ENCODE measurements at regions not wholly inside any gene's neighbourhood (a gene's known extent, or its start where the extent isn't known, plus 50 kb on each side); places are given as distances from the start of the nearest gene placed in this dataset.
"Not testable (repeated sequence)": the region's sequence is repeated elsewhere in the genome, so short reads cannot be mapped to it uniquely, and the experiment has no call there.

DNA sequence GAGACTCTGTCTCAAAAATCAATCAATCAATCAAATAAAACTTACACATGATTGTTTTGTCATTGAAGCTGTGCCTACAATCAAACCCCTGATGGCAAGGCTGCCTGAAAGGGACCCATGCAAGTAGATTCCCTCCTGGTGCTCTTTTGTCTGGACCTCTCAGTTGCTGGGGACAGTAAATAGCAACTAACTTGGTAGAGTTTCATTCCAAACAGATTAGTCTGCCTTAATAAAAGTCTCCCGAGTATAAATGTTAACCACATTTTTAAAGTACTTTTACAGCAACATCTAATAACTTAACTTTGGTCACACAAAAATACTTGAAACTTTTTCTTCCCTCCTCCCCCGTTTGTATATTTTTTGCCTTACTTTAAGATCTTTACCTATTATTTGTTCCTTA is 105.5 kb downstream of the FEM1C start:
- no peak for DNase-seq (ENCODE audit: low read depth in 2 of 2)

DNA sequence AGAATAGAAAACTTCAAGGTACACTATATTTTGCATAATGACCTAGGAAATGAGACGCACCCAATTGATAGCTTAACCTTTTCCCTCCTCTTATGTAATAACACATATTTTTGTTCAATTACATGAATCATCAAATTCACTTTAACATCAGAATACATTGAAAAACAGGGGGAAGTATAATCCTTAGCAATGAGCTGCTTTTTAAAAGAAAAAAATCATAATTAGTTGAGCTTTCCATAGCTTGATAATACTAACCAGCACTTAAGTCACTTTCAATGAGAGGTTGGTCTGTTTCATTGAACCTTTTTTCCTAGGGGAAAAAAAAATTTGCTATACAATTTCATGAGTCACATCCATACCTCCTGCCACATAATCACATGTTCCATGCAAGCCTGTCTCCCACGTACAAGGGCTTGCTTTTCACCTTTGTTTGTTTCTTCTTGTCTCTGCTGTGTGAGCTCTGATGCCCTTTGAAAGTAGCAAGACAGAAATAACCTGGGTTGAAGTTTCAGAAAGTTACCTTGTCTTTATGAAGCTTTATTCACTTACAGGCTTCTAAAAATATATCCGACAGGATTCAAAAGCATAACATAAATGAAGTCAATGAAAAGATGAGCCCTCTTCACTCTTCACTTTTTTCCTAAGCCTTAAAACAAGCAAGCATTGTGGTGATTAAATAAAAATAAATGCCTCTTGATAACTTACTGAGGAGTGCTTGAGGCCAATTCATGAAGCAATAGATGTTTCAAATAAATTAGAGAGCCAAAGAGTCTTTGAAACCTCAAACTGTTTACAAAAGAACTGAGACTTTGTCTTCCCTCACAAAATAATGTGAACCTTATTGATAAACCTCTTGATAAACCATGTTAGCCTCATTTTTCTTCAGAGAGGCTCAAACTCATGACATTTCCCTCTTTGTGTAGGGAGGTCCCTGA is 108.5 kb downstream of the FEM1C start:
- DNase-seq (ENCODE audit: low read depth in 2 of 2), result no peak

DNA sequence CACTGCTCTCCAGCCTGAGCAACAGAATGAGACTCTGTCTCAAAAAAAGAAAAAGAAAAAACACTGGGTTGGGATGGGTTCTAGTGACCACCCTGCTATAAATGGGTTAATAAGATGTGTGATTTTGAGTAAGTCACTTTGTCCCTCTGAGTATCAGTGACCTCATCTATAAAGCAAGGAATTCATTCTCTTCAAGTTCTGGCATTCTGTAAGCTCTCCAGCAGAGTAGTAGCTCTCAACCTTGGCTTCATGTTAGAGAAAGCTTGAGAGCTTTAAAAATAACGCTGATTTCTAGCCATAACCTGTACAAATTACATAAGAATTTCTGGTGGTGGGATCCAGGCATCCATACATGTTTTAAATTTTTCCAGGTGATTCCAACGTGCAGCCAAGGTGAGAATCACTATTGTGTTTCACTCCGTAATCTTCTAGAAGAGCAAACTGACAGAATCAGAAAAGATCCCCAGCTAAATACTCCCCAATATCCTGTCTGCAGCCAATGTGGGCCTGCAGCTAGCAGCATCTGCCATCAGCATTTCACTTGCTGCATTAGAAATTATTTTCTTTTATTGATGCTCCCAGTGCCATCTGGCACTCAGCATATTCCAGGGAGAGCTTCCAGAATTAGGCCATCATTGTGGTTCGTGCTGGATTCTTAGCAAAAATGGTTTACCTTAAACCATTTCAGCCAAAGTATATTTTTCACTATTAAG is 109.4 kb downstream of the FEM1C start:
- no peak for DNase-seq (ENCODE audit: low read depth in 2 of 2)

DNA sequence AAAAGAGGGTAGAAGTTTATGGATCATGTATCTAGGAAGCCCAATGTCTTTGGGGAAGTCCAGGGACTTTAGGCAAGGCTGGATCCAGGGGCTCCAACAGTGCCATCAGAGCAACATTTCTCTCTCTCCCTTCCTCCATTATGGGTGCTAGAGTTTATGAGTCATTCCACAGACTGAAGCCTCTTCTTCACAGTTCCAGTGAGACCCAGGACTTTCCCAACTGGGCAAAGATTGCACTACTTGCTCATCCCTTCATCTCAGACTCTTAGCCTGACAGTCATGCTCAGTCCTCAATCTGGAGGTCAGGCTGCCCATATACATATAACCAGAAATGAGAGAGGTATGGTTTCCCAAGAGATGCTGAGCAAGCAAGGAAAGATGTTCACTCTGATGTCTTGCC is 110.7 kb downstream of the FEM1C start:
- DNase-seq (ENCODE audit: low read depth in 2 of 2), result no peak

DNA sequence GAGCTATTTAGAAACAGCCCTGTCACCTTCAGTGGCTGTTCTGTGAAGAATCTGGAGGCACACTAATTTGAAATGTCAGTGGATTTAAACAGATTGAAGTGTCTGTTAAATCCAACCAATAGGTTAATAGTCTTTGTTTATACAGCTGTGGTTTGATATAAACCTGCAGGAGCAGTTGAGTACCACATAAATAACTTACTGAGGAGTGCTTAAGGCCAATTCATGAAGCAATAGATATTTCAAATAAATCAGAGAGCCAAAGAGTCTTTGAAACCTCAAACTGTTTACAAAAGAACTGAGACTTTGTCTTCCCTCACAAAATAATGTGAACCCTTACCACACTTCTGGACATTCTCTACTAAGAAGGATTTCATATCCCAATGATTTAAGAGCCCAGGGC is 111.9 kb downstream of the FEM1C start:
- DNase-seq (ENCODE audit: low read depth in 2 of 2), result no peak

DNA sequence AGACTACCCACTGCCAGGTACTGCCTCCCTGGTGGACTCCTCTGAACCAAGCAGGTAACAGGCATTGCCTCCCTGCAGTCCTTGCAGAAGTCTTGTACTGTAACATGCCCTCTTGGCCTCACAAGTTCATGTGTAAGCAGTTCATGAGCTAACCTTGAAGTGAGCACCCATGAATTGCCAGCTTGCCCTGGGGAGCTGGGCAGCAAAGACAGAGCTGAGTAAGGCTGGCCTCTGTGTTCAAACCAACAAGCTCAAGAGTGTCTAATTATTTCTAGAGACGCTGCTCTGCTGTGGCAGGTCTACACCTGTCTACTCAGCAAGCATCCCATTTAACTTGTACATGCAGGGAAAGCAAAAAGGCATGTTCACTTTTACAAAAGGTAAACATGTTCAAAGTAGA is 113.5 kb downstream of the FEM1C start:
- no peak for DNase-seq (ENCODE audit: low read depth in 2 of 2)

DNA sequence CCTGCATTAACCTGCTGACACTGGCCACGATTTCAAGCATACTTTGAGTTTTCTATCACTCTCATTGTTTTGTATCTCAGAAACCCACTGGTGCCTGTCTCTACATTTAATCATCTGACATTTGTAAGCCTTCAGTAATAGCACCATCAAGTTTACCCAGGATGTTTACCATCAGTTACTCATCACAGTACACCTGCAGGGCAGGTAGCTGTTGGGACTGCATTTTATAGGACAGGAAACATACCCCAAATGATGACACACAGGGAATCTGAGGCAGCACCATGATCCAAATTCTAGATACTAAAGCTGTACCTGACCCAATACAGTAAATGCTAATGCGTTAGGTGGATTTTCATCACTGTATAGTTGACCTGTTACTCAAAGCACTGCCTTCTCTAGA is 114.2 kb downstream of the FEM1C start:
- DNase-seq (ENCODE audit: low read depth in 2 of 2), result no peak

DNA sequence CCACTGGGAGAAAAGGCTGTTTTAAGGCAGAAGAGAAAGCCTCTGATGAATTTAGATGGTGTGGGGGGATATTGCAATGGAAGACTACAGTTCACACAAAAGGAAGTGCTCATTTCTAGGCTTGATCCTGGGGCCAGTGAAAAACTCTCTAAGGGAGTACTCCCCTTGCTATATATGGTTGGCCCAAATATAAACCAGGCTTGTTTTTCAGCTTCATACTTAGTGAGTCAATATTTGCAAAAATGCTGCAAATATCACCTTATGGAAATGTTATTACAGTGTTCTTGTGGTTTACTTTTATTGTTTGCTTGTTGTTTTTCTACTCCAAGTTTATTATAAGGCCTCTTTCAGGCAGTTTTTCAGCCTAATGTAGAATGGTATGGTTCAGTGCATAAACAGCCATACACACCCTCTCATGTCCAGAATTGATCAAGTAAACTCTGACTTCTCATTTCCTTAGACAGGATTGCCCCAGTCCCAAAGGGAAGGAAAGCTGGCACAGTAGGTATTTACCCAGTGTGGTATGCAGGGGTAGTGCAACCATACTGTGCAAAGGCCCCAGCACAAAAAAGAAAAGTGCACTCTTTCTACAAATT is 115.1 kb downstream of the FEM1C start:
- DNase-seq (ENCODE audit: low read depth in 2 of 2), result no peak

DNA sequence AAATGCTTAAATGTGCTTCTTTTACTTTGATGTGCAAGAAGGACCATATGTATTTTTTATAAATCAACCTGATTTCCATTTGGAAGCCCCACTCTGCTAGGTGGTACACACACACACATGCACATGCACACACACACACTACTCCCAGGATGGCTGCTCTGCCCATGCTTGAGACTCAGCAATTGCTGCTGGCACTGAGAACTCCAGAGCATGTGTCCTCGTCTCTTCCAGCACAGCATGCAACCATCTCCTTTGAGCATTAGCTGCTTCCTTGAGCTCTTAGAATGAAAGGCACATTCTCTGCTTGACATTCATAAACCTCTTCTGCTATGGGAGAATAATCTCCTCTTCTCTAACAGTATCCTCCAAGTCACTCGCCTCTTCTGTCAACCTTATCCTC is 115.9 kb downstream of the FEM1C start:
- DNase-seq (ENCODE audit: low read depth in 2 of 2), result no peak

DNA sequence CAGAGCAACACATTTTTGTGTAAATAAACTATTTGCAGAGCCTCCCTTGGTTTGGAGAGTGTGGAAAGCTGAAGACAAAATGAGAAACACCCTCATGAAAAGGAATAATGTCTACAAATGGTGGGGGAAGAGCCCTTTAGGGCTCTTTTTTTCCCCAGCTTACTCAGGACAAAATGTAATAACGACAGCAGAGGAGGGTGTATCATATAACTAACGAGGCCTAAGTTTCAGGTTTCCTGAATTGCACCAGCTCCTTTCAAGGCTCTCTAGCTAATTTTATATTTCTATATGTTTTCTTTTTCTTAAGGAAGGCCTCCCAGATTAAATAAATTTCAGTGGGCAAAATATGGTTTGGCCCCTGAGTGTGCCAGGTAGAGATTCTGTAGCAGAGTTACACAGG is 116.3 kb downstream of the FEM1C start:
- DNase-seq (ENCODE audit: low read depth in 2 of 2), result no peak

DNA sequence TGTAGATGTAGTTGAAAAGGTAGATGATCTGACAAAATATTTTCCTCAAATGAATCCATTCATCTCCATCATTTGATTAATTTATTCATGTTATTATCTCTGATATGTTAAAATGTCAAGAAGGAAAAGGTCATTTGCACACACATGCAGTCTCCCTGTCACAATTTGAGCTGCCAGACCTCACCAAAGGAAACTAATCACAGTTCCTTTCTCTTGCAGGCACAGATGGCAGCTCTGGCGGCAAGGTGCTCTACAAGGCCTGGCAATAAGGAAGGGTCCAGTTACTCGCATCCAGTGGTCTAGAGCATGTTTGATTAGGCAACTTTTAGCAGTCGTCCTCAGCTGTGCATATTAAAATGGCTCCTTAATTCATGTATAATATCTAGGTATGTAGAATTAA is 120.1 kb downstream of the FEM1C start:
- DNase-seq (ENCODE audit: low read depth in 2 of 2), result no peak

DNA sequence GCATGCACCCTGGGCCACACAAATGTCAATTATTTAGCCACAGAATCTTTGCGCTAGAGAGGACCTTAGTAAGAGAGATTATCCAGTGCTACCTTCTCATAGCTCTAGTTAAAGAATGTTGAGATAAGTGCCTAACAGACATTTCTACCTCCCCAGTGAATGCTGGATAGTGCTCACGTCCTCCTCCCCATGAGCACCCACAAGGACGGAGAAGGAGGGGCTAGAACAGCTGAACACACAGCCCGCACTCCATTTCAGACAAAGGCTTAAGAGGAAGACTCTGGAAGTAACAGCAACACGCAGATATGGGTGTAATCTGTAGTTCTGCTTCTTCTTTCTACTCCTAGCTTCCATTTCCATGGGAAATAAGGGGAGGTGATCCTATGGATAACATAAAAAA is 120.5 kb downstream of the FEM1C start:
- DNase-seq (ENCODE audit: low read depth in 2 of 2), result no peak

DNA sequence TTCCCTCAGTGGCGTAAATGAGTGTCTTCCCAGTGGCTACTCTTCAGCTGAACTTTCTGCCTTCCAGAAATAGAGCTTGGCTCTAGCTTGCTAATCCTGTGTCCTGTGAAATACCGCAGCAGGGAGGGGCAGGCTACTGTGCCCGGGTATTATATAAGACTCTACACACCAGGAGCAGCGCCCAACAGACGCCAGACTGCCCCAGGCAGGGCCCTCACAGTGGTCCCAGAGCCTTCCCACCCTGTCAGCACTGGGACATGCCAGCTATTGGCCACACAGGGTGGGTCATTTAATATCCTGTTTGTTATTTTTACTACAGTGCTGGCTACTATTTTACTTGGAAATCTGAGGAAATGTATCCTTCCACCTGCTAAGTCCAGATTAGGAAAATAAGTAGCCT is 121.0 kb downstream of the FEM1C start:
- DNase-seq (ENCODE audit: low read depth in 2 of 2), result no peak

DNA sequence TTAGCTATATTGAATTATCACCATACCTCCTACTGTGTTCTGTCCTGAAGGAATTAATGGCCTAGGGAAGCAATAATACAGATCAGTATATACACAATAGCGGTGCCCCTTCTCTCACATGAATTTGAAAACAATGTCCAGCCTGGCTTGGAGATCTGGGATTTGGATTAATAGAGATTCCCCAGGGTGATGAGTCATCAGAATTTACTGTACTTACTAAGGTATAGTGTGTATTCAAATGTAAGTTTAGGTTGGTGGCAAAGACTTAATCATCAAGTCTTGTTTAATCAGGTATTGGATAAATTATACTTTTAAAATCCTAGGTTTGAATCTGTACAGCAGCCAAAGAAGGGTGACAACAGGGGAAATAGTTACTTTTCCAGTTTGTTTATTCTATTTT is 121.5 kb downstream of the FEM1C start:
- no peak for DNase-seq (ENCODE audit: low read depth in 2 of 2)

DNA sequence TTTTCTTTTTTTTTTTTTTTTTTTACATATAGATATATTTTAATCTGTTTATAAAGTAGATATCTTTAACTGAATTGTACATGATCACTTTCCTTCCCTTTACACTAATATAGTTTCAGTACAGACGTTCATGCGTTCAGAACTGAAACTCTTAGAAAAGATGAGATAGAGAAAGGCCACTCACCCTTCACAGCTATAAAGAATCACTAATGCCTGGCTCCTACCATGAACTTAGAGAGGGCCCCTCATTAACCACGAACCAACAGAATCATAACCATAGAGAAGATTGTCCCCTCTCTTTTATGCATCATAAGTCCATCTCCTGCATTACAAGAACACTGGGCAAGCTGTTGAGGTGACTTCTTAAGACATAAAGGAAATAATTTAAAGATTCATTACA is 123.8 kb downstream of the FEM1C start:
- DNase-seq (ENCODE audit: low read depth in 2 of 2), result not testable (repeated sequence)

DNA sequence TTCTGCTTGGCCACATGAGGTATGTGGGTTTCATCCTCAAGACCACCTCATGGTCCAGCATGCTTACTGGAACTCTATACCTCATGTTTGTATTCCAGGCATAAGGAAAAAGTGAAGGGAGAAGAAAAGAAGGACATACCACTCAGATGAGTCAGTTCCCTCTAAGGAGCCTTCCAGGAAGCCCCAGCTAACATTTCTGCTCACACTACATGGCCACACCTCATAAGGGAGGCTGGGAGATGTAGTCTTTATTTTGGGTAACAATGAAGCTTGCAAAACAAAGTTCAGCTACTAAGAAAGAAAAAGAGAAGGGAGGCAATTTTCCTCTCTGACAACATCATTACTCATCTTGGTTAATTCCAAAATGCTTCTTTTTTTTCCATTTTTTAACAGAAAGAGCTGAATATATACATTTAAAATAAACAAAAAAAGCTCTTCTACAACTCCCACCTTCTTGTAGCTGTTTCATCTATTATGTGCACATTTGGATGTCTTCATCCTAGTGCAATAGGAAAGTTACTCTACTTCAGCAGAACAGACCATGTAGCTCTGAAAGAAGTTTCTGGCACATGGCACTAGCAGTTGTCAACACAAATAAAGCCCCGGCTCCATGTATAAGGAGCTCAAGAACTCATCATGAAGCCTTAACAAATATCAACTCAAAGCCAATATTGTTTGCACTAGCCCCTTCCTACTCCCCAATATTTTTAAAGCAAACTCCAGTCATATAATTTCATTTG is 123.6 kb upstream of the CCDC112 start:
- DNase-seq (ENCODE audit: low read depth in 2 of 2), result peak; percentile 94

DNA sequence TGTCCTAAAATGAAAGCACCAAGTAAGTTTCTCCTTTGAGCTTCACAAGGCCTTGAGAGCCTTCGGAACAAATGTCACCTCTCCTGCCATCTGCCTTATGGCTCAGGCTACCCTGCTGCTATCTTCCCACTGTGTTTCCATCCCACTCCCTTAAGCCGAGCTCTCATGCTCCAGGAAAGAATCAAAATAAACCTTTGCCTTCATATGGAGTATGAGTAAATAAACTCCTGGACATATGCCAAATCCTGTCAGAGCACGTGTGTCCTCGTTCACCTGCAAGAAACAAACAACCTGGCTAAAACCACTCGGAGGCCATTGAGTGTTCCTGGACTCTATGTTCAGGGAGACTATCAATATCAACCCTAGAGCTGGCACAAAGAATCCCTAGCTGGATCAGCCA is 122.3 kb upstream of the CCDC112 start:
- no peak for DNase-seq (ENCODE audit: low read depth in 2 of 2)

DNA sequence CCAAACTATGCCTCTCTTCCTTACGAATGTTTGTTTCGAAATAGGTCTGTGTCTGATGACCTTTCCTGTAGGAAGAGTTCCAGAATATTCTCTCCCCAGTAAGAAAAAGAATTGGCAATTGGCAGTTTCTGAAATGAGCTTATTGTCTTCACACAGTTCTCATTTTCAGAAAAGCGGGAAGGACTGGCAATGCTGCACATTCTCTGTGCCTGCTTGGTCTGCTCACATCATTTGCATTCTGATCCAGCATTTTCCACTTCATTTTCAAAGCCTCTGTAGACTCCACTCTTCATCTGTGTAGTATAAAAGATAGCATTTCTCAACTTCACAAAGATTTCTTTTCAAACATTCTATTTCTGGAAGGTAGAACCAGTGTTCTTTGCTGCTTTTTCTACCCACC is 120.6 kb upstream of the CCDC112 start:
- DNase-seq (ENCODE audit: low read depth in 2 of 2), result no peak

DNA sequence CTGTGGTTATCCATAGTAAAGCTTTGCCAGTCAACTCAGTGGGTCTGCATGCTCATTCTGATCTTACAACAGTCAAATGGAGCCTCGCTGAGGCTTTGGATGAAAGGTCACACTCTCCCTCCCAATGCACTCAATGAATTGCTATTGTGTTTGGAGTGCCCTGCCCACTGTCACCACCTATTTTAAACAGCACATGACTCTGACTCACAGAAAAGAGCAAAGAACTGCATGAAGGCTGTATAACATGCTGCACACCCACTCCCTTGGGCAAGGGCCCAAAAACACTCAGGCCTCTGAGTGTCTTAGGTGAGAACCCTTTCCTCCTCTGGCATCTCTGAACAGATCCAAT is 118.7 kb upstream of the CCDC112 start:
- no peak for DNase-seq (ENCODE audit: low read depth in 2 of 2)

DNA sequence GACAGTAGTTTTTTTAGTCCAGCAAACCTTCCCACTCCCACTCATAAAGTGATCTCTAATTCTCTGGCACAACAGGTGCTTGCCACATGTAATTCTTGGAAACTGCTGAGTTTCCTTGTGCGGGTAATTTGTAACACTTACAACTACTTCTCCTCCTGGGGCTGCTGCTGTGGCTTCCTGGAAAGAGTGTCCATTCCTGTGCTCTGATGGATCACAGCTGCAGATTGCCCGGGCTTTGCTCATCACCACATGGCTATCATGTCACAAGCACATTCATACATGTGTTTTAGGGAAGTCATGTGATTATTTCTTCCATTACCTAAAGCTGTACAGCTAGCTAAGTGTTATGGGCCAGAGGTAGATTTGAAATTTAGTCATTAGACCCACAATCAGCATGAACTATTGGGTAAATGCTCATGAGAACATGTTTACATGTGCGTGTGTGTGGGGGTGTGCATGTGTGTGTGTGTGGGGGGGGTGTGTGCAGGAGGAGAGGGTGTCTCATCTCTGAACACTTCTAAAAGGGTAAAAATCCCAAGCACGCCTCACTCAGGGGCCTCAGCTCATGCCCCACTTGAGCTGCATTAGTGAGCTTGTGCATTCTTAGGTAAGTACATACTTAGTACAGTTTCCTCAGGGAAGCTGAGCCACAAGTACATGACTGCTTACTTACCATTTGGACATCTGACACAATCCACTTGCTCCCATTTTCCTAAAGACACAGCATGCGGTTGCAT is 118.1 kb upstream of the CCDC112 start:
- DNase-seq (ENCODE audit: low read depth in 2 of 2), result peak; percentile 94

DNA sequence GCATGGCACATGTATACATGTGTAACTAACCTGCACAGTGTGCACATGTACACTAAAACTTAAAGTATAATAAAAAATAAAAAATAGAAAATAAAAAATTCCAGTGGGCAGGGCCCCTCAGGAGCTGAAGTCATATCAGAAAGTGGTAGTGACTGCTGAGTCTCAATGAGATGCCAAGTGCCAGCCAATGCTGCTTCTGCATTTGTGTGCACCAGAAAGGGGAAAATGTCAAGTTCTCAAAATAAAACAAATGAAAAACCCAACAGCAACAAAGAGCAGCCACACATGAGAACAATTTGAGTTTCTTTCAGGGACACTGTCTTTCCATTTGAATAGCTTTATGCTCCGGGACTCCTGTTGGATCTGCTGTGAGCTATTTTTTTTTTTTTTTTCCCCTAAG is 117.2 kb upstream of the CCDC112 start:
- no peak for DNase-seq (ENCODE audit: low read depth in 2 of 2)

DNA sequence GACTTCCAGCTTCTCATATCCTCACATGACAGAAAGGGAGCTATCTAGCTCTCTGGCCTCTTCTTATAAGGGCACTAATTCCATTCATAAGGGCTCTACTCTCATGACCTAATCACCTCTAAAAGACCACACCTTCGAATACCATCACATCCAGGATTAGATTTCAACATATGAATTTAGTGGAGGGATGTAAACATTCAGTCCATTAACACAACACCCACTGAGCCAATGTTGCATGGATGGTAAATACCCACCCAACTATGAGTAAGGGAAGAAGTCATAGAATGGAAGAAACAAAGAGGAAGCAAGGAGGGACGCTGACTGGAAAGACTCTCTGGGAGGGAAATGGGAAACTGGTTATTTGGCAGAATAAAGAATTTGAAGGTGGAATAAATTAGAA is 112.6 kb upstream of the CCDC112 start:
- DNase-seq (ENCODE audit: low read depth in 2 of 2), result no peak
